ENCODE measurements at regions not wholly inside any gene's neighbourhood (a gene's known extent, or its start where the extent isn't known, plus 50 kb on each side); places are given as distances from the start of the nearest gene placed in this dataset.
A peak's percentile ranks its signal among the peaks of the same experiment; 100 is the strongest.

- Histone ChIP-seq H3K27ac (no peak overlapping the region), H3K4me3 (no peak overlapping the region), H3K4me2 (no peak overlapping the region), H3K9me3 (peaks cover 19% of the 10 kb centered on the region), H3K4me1 (no peaks in the 10 kb centered on the region)
- ChIA-PET POLR2A (no interaction called here), CTCF (interaction anchor here (2.1 to 3.8 kb wide), 2 partner anchors 11 to 339 kb away, joined by 7 to 13 read pairs; no protein-coding TSS in a partner anchor)
- ATAC-seq (no peak), DNase-seq (ENCODE audit: low read depth in 1 of 2, low spot score in 1 of 2) (no peak), FAIRE-seq (no peak)
- TF ChIP-seq HDAC2 (IDR thresholded peaks at IDR 0.05) (no peak), FOSB (CRISPR knock-in tag; IDR thresholded peaks at IDR 0.05) (no peak), FOXS1 (CRISPR knock-in tag; IDR thresholded peaks at IDR 0.05) (no peak)
- 40% methylated on average over 2 of the region's 2 CpGs for WGBS (ENCODE audit: missing lambda C conversion rate)
Observed at GRCh38 chr1:233780049-233780448, 124.4 kb upstream of the SLC35F3 start.

DNA sequence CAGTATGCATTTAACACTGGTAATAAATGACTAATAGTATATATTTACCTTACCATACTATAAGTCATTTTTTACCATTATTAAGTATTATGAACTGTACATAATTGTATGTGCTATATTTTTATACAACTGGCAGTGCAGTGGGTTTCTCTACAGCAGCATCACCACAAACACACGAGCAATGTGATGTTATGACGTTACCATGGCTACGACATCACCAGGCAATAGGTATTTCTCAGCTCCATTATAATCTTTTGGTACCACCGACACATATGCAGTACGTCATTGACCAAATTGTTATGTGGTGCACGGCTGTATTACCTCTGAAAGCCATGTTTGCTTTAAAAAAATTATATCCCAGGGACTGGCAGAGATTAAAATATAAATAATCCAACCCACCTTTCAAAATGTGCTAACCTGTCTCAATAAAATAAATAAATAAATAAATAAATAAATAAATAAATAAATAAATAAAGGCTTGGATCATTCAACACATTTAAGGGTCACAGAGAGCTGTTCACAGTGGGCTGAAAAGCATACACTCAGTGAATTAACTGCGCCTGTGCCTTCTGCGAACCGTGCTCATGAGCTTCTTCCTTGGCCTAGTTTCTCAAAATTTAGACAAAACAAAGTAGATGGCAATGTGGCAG lies 121.4 kb upstream of the SLC35F3 start:
- WGBS (ENCODE audit: missing lambda C conversion rate): 73% methylated on average over 9 of the region's 9 CpGs
- FAIRE-seq: no peak
- POLR2A ChIA-PET: no interaction called here

DNA sequence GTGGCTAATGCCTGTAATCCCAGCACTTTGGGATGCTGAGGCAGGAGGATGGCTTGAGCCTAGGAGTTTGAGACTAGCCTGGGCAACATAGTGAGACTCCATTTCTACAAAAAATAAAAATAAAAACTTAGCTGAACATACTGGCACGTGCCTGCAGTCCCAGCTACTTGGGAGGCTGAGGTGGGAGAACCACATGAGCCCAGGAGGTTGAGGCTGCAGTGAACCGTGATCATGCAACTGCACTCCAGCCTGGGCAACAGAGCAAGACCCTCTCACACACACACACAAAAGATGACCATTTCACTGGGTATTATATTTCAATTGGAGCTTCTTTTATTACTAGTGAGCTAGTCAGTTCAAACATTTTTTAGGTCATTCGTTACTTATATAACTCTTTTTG lies 116.9 kb upstream of the SLC35F3 start:
- H3K27ac ChIP-seq: no peak overlapping the region
- no peak overlapping the region for H3K4me3 ChIP-seq
- DNase-seq (ENCODE audit: low read depth in 1 of 2, low spot score in 1 of 2) (no peak), ATAC-seq (no peak), FAIRE-seq (no peak)
- H3K4me1 ChIP-seq: no peaks in the 10 kb centered on the region
- CTCF ChIA-PET: interaction anchor here (1.0 kb wide), 1 partner anchor 347 kb away, joined by 5 read pairs; no protein-coding TSS in a partner anchor
- H3K4me2 ChIP-seq: no peak overlapping the region
- 54% methylated on average over 3 of the region's 3 CpGs for WGBS (ENCODE audit: missing lambda C conversion rate)
- POLR2A ChIA-PET: no interaction called here
- no peaks in the 10 kb centered on the region for H3K9me3 ChIP-seq
- no peak for TF ChIP-seq PHF8 (IDR thresholded peaks at IDR 0.05; ENCODE audit: borderline replicate concordance, low read depth)
- TF ChIP-seq KDM1A (IDR thresholded peaks at IDR 0.05; ENCODE audit: low read depth): no peak
- TF ChIP-seq, protein P1, sequence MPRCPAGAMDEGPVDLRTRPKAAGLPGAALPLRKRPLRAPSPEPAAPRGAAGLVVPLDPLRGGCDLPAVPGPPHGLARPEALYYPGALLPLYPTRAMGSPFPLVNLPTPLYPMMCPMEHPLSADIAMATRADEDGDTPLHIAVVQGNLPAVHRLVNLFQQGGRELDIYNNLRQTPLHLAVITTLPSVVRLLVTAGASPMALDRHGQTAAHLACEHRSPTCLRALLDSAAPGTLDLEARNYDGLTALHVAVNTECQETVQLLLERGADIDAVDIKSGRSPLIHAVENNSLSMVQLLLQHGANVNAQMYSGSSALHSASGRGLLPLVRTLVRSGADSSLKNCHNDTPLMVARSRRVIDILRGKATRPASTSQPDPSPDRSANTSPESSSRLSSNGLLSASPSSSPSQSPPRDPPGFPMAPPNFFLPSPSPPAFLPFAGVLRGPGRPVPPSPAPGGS (IDR thresholded peaks at IDR 0.05): no peak
- TF ChIP-seq, protein P2, sequence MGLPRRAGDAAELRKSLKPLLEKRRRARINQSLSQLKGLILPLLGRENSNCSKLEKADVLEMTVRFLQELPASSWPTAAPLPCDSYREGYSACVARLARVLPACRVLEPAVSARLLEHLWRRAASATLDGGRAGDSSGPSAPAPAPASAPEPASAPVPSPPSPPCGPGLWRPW (IDR thresholded peaks at IDR 0.05): no peak
- TF ChIP-seq GATA3 (IDR thresholded peaks at IDR 0.05; ENCODE audit: borderline replicate concordance): no peak
- TF ChIP-seq E2F6 (IDR thresholded peaks at IDR 0.05; ENCODE audit: borderline replicate concordance, low read depth): no peak
- TF ChIP-seq FOXS1 (CRISPR knock-in tag; IDR thresholded peaks at IDR 0.05): no peak
- TF ChIP-seq PBX3 (IDR thresholded peaks at IDR 0.05): no peak
- no peak for TF ChIP-seq JUN (IDR thresholded peaks at IDR 0.05)
- TF ChIP-seq, protein P3, sequence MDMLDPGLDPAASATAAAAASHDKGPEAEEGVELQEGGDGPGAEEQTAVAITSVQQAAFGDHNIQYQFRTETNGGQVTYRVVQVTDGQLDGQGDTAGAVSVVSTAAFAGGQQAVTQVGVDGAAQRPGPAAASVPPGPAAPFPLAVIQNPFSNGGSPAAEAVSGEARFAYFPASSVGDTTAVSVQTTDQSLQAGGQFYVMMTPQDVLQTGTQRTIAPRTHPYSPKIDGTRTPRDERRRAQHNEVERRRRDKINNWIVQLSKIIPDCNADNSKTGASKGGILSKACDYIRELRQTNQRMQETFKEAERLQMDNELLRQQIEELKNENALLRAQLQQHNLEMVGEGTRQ (IDR thresholded peaks at IDR 0.05): no peak
- TF ChIP-seq MAFK (IDR thresholded peaks at IDR 0.05; ENCODE audit: partially characterized antibody): no peak
- TF ChIP-seq EP300 (IDR thresholded peaks at IDR 0.05): no peak
- TF ChIP-seq SREBF2 (IDR thresholded peaks at IDR 0.05): no peak

More for the DNA sequence above, 121.4 kb upstream of the SLC35F3 start:
- no peak overlapping the region for H3K27ac ChIP-seq
- ATAC-seq (no peak), DNase-seq (ENCODE audit: low read depth in 1 of 2, low spot score in 1 of 2) (no peak)
- H3K9me3 ChIP-seq: peaks cover 16% of the 10 kb centered on the region
- CTCF ChIA-PET: interaction anchor here (0.6 to 1.8 kb wide), 4 partner anchors 13 to 1555 kb away, joined by 3 to 8 read pairs (median 4); no protein-coding TSS in a partner anchor
- H3K4me1 ChIP-seq: no peaks in the 10 kb centered on the region
- no peak overlapping the region for H3K4me2 ChIP-seq
- H3K4me3 ChIP-seq: no peak overlapping the region
- TF ChIP-seq TFCP2L1 (CRISPR knock-in tag; IDR thresholded peaks at IDR 0.05): no peak
- TF ChIP-seq ZC3H11A (IDR thresholded peaks at IDR 0.05): peak; percentile 46

Data from A549 (cell line).